Activated T-cell treated with anti-CD3 and anti-CD28 coated beads for 1 hour (primary cell): ENCODE measurements at regions not wholly inside any gene's neighbourhood (a gene's known extent, or its start where the extent isn't known, plus 50 kb on each side); places are given as distances from the start of the nearest gene placed in this dataset.
"Not testable (repeated sequence)": the region's sequence is repeated elsewhere in the genome, so short reads cannot be mapped to it uniquely, and the experiment has no call there.

Source experiments
- DNase-seq: peaks from one replicate; pipeline ENCODE4 v3.0.0-alpha.2; 2020; ENCODE audit warnings: low read depth

DNA sequence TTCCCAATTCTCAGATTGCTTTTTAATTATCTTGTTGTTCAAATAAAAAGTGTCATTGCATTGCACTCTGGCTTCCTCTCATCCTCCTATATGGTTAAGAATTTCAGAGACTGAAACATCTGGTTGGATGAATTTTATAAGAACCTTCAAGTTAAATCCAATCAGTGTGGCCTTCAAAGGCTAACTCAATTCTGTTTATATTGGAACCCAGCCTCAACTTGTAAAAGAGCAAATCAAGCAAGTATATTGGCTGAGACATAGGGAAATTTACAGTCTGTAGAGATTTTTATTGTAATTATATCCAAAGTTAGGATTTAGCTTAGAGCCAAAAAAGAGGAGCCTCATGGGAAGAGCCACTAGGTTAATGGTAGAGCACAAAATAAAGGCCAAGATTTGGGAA, 159.9 kb upstream of the FER start:
- DNase-seq, result no peak

DNA sequence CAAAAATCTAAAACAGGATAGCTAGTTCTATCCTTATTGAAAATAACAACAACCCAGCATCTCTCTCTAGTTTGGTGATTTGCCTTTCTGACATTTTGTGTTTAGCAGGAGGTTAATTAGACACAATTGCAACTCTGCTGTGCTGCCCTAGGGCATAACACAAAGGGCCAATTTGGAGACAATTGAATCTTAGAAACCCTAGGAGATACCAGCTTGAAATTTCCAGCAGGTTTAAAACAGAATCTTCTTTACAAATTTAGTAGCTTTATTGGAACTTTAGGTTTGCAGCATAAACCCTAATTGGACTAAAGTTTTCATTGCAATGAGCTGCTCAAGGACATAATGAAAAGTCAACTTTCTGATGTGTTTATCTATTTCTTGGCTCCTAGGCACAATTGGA, 166.7 kb upstream of the FER start:
- DNase-seq, result no peak

DNA sequence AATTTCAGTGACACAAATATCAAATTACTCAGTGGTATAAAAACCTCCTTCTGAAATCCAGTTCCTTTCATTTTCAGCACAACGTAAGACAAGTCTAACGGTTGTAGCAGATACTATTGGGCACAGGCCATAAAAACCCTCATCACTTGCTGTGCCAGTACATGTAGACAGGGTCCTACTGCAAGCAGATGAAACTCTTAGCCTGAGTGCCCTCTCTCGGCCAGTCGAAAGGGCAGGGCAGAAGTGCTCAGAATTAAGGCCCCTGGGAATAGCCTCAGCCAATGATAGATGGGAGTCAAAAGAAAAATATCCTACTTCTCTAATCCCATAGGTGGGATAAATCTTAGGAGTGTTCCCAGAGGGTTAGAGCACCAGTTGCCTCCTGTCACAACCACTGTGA, 168.5 kb upstream of the FER start:
- no peak for DNase-seq

DNA sequence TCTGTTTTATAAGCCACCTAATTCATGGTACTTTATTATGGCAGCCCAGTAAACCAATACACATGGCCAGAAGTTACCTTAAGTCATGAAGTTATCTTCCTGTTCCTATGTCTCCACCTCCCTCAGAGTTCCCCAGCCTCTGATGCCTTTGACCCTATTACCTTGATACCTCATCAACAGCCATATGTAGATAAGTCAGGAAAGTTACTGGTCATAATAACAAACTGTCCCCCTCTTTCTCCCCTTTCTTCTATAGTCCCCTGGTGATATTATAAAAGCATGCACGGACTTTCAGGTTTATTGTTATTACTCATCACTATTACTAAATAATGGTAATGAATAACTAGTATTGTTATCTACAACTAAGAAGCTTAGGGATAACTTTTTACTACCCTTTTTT, 168.9 kb upstream of the FER start:
- no peak for DNase-seq

DNA sequence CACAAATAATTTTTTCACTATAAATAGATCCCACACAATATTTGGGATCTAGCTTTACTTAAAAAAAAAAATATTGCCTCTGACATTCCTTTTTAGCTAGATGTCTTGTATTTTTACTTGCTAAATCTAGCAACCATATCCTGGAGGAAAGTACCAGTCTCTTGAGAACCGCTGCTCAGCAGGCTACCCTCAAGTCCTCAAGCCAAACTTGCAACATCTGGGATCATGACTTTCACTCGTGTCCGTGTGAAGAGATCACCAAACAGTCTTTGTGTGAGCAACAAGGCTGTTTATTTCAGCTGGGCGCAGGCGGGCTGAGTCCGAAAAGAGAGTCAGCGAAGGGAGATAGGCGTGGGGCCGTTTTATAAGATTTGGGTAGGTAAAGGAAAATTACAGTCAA, 180.3 kb upstream of the FER start:
- DNase-seq, result no peak

DNA sequence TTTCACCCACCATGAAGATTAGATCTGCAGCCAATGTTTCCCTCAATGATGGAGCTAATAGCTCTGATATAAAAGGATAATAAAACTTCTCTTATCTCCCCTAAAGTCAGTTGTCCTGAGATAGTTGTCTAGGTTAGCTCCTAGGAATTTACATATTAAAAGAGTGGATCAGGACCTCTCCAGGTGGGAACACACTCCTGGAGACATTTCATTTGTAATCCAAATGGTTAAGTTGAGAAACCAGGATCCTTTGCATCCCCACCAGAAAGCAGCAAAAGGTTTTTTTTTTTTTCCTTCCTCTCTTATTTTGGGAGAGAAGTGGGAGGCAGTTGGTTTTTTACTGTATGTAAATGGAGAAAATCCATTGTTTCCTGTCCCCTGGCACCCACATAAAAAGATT, 182.5 kb upstream of the FBXL17 start:
- DNase-seq, result no peak

DNA sequence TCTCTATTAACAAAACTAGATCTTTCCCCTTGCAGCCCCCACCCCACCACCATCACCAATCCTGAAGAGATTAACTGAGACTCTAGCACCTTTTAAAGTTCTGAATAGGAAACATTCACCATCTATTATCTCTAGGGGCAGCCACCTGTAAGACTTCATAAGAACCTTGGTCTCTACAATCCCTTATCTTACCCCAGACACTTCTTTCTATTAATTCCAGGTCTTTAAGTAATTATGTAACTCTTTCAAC, 180.2 kb upstream of the FBXL17 start:
- DNase-seq, result no peak

DNA sequence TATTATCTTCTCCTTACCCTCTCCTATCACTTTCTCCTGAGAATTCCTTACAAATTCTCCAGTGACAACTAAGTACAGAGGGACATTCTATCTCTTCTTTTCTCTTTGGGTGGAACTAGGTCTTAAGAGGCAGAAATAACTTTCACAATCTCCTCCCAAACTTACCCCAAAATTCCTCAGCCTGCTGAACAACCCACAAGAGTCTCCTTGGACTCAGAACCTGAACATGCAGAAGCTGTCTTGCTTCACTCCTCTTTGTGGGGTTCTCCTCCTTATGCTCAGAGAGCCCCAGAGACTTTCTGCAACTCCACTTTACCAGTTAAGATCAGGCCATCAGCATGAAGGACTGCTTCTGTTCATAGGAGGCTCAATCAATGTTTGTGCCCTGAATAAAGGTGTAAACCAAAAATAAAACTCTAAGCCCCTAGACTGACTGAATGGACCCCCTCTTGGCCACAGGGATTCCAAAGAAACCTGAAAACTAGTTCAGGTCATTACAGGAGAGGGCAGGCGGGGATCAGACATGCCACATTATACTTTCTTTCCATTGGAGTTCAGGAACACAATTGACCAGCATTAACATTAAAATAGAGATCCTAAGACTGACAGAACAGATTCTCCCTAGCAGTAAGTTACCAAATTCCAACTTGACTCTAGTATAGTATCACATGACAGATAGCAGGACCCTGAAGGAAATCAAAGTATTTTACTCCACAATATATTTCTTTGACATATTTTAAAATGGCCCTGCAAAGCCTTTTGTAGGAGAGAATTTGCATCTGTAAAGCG, 179.7 kb upstream of the FBXL17 start:
- no peak for DNase-seq

DNA sequence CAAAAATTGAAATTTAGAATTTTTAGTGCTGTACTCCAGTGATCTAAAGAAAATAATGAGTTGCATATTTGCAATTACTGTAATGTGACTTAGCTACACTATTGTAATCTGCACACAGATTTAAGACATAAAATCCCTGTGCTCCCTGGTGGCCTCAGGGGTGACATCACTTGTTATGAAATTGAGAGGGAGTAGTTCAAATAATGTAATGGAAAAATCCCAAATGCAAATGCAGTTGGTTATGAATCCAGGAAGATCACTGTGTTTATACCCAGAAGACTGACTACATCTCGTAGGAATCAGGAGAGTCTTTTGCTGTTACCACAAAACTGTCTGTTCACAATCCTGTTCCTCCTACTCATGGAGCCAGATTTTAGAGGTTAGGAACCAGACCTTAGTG, 178.7 kb upstream of the FBXL17 start:
- no peak for DNase-seq

DNA sequence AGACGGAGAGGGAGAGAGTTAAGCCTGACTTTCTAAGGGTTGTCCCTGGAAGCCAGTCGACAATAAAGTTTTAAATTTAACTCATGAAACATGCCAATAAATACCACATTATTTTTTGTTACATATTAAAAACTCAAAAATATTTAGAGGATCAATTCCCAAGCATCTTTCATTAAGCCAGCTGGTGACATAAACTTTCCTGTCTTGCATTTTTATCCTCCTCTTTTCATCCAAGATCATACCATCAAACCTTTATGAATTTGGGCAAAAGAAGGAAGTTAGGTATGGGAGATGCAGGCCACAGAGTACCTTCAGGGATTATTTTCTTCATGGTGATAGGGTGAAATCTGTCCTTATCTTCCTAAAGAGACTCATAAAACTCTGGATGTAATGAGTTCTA, 178.3 kb upstream of the FBXL17 start:
- no peak for DNase-seq

DNA sequence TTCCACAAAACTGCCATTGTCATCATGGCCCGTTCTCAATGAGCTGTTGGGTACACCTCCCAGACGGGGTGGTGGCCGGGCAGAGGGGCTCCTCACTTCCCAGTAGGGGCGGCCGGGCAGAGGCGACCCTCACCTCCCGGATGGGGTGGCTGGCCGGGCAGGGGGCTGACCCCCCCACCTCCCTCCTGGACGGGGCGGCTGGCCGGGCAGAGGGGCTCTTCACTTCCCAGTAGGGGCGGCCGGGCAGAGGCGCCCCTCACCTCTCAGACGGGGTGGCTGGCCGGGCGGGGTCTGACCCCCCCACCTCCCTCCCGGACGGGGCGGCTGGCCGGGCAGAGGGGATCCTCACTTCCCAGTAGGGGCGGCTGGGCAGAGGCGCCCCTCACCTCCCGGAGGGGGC, 176.9 kb upstream of the FBXL17 start:
- not testable (repeated sequence) for DNase-seq

DNA sequence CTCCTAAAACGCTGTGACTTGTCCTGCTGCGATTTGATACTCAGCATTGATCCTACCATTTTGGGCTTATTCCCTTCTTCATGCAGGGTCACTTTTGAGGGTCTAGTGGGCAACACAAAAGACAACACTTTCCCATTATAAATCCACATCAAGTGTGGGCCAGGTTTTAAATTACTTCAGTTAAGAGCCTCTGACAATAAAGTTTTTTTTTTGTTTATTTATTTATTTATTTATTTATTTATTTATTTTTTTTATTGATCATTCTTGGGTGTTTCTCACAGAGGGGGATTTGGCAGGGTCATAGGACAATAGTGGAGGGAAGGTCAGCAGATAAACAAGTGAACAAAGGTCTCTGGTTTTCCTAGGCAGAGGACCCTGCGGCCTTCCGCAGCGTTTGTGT, 176.2 kb upstream of the FBXL17 start:
- DNase-seq, result not testable (repeated sequence)

DNA sequence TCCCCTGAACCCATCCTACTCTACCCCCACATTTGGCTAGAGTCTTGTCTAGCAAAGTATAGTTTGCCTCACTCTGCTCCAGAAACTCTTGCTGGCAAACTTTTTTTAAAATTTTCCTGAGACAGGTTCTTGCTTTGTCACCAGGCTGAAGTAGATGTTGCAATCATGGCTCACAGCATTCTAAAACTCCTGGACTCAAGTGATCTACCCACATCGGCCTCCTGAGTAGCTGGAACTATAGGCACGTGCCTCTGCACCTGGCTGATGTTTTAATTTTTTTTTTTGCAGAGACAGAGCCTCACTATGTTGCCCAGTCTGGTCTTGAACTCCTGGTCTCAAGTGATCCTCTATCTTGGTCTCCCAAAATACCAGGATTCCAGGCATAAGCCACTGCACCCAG, 175.8 kb upstream of the FBXL17 start:
- no peak for DNase-seq

DNA sequence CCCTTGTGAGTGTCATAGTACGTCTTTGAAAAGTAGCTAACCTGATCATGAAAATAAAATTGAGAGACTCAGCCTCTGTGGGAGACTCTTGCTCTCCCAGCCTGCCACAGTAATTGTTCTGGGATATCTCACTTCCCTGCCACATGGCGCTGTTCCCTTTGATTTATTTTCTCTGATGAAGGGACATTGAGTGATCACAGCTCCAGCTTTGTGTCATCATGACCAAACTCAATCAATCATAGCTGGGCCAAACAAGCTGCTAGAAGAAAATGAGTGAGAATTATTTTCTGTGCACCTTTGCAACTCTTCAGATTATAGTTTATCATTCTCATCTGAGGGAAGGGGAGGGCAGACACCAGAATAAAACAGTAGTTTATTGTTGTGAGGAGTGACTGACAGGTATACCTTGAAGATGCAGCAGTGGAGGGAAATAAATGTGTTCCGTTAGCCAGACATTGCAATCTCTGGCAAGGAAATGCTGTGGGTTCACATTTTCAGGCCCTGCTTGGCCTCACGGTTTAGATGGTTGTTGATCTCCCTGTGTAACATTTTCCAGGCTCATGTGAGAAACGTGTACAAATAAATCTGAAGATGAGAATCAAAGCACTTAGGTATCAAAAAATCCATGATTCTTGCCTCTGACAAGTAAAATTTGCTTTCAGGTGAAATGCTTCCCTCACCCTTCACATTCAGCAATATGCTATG, 174.7 kb upstream of the FBXL17 start:
- no peak for DNase-seq

DNA sequence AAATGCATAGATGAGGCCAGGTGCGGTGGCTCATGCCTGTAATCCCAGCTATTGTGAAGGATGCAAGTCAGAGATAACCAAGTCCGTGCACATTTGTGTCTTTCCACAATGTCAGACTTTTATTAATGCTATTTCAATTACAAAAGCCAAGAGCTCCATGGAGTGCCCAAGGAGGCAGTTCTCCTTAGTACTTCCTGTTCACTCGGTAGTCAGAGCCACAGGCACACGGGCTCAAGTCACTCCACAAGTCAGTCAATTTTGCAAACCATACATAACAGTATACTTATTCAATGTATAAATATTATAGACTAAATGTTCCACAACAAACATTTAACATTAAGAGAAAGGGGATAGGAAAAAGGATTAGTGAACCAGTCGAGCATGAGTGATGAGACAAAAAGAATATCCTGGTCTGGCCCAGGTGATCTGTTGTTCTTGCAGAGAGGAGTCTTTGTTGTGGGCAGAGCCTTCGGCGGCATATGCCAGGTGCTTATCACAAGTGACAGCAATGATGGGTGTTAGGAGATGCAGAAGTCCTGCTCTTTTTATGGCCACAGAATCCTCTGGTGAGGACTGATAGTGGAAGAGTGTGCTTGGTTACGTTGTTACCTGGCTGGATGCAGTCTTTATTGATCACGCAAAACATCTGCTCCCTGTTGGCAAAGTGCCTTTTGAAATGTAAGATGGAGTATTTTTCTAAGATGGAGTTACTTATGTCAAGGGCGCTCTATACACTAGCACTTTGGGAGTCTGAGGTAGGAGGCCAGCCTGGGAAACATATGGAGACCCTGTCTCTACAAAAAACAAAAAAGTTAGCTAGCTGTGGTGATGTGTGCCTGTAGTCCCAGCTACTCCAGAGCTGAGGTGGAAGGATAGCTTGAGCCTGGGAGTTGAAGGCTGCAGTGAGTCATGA, 167.0 kb upstream of the FBXL17 start:
- no peak for DNase-seq

DNA sequence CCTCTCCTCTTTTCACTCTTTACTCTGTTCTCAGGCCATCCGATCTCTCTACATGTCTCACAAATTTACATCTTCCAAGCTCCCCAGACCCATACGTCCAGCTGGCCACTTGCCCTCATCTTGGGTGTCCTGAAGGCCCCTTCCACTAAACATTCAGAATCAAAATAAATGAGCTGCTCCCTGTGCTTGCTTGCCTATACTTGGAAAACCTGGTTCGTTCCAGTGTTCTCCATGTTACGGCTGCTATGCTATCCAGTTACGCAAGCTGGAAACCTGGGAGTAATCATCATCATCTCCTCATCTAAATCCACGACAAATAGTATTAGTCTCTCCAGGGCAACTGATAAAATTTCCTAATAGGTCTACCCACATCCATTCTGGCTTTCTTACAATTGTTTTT, 165.0 kb upstream of the FBXL17 start:
- no peak for DNase-seq

DNA sequence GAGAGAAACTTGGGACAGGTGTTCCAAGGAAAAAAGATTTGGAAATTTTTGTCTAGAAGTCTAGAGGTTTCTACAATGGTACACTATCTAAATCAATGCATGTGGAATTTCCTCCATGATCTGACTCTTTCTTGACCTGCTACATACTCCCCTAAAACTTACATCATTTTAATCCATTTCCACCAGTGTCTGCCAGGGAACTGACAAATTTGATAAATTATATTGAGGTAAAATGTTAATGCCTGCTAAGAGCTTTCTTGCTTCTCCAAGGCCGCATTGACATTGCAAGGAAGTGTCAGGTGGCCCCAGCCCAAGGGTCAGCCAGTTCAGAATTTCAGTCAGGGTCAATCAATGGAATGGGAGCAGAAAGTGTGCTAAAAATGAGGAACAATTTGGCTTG, 163.4 kb upstream of the FBXL17 start:
- DNase-seq, result no peak

DNA sequence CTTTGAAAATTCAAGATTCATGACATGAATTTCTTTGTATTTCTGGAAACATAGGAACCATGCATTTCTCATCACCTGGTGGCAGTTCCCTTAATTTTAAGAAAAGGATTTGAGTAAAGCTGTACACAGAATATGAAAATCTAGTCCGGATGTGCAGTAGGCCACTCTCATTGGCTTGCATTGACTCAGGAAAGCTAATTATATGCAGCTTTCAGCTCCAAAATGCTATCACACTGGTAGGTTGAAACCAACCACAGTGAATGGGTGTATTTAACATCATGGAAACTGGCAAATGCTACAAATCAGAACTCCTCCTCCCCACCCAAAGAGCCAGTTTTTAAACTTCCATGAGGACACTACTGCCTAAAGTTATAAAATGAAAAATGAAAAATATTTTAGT, 161.6 kb upstream of the FBXL17 start:
- no peak for DNase-seq

DNA sequence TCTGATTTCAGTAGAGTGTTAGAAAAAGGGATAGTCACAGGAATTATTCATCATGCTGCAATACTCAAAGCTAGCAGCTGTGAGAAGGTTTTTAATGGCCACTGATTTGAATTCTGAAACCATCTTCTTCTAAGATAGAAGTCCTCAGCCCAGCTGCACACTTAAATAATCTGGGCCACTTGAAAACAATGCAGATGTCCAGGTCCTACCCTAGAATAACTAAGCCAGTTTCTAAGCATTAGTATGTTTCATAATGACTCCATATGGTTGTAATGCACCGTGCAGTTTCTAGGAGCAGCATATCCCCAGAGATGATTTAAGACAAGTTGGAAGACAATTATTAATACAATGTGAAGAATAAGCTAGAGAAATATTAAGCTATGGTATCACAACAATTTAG, 159.9 kb upstream of the FBXL17 start:
- DNase-seq, result no peak

DNA sequence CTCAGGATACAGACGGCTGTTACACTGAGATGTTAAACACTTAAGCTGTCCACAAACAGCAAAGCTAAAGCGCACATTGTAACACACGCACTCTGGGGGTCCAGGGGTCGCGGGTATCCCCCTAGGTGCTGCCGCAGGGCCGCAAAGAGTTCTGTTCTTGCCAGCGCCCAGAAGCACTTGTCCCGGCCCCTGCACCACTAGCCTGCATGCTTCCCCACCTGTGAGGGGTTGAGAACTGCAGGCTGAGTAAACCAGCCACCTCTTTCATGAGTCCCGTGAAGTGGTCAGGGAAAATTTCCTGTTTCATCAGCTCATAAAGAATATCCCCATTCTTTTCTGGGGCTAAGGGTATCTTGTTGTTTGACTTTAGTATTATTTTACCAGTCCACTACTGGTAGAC, 154.4 kb upstream of the FBXL17 start:
- no peak for DNase-seq

DNA sequence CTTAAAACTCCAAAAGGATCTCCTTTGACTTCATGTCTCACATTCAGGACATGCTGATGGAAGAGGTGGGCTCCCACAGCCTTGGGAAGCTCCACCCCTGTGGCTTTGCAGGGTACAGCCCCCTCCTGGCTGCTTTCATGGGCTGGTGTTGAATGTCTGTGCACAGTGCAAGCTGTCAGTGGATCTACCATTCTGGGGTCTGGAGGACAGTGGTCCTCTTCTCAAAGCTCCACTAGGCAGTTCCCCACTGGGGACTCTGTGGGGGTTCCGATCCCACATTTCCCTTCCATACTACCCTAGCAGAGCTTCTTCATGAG, 150.2 kb upstream of the FBXL17 start:
- DNase-seq, result not testable (repeated sequence)

DNA sequence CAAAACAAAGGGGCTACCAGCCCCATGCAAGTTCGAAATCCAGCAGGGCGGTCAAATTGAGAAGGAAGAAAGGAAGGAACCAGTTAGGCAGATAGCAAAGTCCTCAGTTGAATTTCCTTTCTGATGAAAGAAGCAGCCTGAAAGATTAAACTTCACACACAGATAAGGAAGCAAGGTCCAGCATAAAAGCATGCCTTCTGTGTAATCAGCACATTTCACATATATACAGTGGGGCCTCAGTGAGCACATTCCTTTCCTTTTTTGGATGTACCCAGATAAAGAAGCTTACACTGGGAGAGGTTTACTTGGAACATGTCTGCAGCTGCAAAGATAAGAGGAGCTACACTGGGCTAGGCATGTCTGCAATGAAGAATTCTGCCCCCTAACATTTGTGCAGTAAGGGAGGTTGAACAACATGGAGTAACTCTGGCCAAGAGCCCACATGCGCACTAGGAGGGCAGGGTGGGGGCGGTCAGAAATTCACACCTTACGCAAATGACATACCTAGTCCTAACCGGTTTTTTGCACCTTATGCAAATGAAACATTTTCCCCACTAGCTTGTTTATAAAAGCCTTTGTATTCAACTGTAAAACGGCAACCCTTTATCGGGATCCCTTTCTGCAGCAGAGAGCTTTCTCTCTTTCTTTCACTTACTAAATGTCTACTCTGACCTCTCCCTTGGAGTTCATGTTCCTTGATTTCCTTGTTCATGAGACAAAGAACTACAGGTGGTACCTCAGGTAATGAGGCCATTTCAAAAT, 149.7 kb upstream of the FBXL17 start:
- no peak for DNase-seq

DNA sequence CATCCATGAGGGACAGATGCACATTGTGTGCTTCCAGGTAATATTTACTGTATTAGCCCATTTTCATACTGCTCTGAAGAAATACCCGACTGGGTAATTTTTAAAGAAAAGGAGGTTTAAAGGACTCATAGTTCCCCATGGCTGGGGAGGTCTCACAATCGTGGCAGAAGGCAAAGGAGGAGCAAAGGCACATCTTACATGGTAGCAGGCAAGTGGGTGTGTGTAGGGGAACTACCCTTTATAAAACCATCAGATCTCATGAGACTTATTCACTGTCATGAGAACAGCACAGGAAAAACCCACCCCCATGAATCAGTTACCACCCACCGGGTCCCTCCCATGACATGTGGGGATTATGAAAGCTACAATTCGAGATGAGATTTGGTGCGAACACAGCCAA, 148.8 kb upstream of the FBXL17 start:
- no peak for DNase-seq
